T-helper 2 cell treated with Interferon-gamma antibody and Interleukin-4, amounts not matched to agents 100 ng/mL and 5 ng/mL, for 36 hours (primary cell): ENCODE measurements at regions not wholly inside any gene's neighbourhood (a gene's known extent, or its start where the extent isn't known, plus 50 kb on each side); places are given as distances from the start of the nearest gene placed in this dataset.

ENCODE experiments used
- intact Hi-C: fragments of 100-400 bp; cut with micrococcal nuclease; formaldehyde crosslinking; loops from one replicate; pipeline ENCODE4 v1.15.1; 2023

DNA sequence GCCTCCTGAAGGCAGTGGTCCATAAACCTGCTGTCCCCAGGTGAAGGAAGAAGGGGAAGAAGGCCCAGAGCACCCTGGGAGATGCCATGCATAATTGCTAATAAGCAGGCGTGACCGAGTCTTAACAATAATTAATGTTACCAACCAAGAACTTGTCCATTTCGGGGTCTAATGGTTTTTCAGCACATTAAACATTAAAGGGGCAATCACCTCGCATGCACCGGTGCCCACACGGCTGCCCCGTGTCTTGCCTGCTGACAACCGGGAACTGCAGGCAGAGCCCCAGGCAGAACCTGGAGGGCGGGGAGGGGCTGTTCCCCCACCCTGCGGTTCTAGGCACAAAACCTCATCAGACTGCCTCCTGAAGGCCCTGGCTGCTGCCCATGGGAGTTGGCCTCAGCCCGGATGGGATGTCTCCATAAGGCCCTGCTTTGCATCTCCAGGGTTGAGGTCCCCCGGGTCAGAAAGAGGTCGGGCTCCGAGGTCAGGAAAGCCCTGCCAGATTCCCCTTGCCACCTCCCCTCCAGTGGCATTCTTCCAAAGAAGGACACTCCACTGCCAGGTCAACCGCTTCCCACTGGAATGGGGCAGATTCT, 169.0 kb downstream of the BUD13 start:
- intact Hi-C loops: no loop called here

DNA sequence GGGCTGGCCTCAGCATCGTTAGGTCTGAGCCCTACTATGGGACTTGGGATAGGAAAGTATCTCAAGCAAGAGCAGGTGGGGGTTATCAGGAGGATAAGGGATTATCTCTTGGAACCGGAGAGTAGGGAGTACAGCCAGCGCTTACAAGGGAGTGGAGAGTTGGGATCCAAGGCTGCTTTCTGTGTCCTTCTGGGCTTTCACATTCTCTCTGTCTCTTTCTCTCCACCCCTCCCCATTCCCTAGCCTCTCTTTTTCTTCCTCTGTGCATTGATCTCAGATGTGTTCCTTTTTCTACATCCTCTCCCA, 170.2 kb downstream of the BUD13 start:
- intact Hi-C loops: no loop called here

DNA sequence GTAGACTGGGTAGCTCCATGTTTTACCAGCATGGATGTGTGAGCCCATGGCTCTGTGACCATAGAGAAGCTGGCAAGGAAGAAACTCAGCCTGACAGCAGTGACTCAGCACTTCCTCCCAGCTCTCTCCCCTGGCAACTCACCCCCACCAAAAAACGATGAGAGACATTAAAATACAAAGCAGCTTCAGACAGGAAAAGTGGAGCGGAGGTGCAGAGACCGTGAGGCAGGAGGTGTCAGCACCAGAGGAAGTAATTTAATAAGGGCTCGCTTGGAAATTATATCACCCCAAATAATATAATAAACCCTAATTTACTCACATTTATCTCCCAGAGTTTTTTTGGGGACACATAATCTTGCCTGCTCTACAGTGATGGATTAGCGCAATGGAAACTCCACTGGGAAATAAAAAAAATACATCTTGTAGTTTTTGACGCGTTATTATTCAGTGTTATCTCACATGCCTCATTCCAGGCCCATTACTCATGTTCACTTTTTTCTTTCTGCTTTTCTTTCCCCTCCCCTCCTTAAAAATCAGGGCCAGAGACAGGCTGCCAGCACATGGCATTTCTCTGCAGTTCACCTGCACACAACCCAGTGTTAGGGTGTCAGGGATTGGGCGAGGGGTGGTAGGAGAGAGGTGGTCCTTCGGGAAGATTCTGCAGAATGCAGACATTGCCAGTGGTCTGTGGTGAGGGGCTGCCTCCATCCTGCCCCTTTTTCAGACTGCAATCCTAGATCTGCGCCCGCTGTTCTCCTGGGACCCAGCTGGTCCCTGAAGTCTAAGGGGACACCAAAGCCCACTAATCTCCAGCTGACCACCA, 170.8 kb downstream of the BUD13 start:
- intact Hi-C loops: no loop called here

DNA sequence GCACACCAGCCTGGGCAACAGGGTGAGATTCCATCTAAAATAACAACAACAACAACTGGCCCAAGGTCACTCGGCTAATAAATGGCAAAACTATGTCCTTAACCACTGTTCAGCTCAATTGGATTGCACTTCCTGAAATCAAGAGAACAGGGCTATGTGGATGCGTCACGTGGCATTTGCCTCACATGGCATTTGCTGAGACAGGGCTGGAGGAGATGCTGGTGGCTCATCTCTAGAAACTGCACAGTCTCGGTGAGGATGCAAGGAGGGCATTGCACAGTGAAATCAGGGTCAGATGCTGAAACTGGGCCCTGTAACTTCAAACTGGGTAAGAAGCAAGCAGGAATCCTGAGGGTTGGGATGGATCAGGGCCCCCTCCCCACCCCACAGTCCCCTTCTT, 171.9 kb downstream of the BUD13 start:
- intact Hi-C loops: no loop called here

DNA sequence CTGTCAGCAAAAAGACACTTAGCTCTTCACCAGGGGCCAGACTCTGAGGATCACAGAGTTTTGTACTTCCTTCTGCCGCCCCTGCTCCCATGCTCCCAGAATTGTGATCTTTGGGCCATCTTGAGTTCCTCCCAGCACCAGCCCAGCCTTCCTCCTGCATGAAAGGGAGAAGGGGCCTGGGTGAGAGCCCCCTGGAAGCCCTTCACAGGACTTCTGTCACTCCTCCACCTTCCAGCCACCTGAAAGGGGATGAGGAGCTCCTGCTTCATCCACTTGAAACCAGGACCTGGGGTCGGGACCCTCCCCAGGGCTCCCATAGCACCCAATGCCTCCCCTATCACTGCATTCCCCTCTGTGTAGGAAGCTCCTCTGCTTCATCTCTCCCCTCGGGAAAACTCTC, 174.2 kb downstream of the BUD13 start:
- intact Hi-C loops: no loop called here

DNA sequence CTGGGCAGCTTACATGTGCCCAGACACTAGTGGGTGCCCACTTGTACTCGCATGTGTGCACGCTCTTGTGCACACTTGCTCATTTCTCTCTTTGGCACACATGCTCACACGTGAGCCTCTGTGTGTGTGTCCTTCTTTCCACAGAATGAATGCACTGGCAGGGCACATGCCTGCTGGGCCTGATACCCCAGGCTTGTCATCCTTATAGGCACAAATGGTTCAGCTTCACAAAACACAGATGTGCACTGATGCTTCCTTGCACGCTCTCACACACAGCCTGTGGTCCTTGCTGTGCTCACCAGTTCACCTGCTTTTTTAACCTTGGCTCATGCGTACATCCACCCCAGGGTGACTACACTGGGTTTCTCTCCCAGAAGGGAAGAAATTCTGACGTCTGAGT, 174.8 kb downstream of the BUD13 start:
- intact Hi-C loops: no loop called here

DNA sequence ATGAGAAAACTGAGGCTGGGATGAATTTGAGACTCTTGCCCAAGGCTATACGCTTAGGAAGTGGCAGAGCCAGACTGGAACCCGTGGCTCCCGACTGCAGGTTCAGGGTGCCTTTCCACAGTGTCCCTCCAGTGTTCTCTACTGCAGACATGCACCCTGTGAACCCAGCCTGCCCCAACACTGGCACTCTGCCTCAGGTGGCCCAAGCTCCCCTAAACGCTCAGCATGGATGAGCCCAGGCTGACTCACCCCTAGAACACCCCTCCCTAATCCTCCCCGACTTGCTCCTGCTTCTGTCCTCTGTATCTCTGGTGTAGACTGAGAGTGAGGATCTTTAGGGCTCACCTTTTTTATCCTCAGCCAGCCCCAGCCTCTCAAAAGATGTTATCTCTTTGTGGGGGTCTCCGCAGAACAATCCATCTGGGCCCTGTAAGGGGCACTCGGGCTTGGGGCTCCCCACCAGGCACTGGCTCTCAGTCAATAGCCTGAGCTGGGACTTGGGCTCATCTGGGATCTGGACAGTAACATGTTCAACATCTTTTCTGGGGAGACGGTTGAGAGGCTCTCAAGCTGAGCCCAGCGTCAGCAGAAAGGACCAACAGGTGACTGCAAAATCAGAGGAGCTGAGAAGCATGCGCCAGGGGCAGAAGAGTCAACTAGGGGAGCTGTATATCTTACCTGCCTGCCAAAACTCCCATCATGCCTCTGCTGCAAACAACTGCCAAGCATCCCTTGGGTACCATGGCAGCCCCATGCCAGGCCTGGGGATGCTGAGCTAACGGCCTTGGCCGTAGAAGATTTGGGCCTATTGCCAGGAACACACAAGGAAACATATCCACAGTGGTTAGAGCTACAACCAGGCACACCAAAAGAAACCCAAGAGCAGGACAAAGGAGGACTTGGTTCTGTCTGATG, 176.2 kb downstream of the BUD13 start:
- intact Hi-C loops: no loop called here

DNA sequence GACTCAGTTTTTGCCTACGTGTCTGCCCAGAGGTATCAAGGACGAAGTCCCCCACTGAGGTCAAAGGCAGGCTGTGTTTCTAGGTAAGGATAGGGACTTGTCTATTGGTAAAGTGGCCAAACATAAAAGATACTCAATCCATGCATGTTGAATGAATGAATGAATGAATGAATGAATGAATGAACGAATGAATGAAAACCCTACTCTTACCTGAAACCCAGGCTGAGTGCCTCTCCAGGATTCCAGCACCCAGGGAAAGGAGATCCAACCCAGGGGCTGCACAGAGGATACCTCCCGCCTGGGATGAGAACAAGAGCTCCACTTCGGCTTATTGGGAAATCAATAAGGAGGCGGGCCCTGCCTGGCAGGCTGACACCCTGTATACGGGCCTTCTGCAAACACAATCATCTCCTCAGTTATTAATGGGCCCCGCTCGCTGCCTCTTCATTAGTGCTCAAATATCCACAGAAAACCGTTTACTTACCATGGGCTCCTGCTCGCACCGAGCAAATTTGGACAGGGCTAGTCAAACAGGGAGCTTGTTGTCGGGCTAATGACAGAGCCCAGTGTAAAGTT, 177.4 kb downstream of the BUD13 start:
- intact Hi-C loops: no loop called here

DNA sequence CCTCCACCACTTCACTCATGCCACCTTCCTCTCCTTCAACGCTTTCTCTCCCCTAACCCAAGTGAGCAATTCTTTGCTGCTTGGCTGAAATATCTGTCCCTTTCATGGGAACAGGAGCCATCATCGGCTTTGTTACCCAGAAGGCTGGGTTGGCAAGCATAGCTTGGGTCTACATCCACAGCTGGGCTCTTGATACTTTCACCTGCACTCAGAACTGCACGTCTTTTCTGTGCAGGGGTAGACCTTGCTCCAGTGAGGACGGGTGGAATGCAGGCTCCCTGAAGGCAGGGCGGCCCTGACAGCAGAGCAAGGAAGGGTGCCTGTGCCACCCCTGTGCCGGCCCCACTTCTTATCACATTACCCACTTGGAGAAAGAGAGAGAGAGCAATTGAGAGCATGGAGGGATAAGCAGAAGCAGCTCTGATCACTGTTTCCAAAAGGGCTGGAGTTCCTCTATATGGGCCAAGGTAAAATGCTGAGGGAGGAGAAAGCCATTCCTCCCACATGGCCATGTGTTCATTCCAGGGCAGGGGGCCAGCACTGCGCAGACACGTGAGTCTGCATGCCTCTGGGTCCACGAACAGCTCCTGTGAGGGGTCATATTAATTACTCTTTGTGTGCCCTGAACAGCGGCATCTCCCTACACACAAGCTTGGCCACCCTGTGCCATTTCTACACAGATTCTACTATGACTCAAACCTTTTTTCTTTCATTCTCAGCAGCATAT, 181.8 kb downstream of the BUD13 start:
- intact Hi-C loops: no loop called here

DNA sequence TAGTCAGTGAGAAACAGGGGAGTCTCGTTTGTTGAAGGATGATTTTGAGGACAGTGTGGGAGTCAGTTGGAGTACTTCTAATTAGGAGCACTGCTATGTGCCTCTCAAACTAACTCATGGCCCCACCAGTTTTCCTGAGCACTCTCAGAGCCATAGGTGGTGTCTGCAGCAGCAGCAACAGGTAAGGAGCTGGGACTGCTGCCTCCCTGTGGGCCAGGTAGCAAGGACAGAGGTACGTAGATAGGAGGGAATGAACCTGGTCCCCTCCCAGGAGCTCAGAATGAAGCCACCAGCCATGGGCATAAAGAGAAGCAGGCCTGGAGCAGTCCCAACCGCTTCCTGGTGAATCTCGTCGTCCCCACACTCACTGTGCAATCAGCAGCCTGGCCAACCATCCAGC, 183.4 kb downstream of the BUD13 start:
- intact Hi-C loops: no loop called here

DNA sequence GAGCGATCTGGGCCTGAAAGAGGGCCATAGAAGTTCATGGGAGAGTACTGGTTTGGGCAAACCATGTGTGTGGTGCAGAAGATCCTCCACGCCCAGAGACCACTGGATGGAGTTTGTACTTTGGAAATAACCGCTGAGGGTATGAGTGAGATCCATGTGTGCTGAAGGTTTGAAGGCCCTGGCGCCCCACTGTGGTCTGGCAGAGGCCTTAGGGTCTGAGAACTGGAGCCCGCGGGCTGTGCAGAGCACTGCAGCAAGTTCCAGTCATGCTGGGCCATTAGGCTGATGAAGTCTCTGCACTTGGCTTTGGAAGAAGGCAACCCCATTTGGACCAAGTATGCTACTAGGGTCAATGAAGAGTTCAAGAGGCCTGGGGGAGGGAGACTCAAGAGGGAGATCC, 186.4 kb downstream of the BUD13 start:
- intact Hi-C loops: no loop called here

DNA sequence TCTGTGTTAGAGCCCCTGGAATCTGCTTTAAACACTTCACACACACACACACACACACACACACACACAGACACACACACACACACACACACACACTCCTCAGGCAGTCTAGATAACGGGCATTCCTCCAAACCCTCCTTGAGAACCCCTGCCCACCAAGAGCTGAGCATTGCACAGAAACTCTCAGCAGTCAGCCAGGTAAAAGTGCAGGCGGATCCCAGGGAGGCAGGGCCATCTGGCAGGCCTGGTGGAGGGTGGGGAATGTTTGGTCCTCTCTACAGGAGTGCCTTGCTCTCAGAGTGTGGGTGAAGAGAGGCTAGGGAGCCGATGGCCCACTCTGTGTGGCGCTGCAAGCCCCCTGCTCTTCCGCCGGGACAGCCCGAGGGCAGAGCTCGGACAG, 190.2 kb downstream of the BUD13 start:
- intact Hi-C loops: no loop called here

DNA sequence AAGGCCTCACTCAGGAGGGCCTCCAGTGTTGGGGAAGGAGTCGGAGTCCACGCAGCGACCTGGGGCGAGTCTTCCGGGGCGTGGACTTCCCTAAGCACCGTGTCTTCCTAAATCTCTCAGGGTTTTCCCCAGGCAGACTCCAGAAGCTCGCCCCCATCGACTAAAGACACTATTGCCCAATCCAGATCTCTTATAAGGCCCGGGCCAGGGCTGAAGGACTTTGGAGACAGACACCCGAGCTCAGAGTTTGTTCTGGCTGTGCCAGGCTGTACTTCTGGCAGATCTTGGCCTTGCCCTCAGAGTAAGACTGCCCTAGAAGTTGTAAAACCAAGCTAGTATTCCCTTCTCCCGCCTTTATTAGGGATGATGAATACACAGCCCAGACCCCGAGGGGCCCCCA, 191.4 kb downstream of the BUD13 start:
- intact Hi-C loops: no loop called here

DNA sequence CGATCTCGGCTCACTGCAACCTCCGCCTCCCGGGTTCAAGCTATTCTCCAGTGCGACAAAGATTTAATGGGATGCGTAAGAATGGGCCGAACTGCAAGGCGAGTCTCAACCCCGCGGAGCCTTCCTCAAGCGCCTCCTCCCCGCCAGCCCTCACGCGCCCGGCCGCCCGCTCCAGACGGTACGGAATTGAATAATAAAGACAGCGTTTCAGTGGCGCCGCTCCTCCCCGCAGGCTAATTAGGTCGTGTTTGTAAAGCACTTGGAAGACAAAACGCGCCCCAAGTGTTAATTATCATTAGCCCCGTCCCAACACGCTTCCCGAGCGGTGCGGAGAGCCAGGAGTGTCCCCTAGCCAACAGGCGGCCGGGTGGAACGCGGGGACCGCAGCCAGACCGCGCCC, 192.0 kb downstream of the BUD13 start:
- intact Hi-C loops: no loop called here

DNA sequence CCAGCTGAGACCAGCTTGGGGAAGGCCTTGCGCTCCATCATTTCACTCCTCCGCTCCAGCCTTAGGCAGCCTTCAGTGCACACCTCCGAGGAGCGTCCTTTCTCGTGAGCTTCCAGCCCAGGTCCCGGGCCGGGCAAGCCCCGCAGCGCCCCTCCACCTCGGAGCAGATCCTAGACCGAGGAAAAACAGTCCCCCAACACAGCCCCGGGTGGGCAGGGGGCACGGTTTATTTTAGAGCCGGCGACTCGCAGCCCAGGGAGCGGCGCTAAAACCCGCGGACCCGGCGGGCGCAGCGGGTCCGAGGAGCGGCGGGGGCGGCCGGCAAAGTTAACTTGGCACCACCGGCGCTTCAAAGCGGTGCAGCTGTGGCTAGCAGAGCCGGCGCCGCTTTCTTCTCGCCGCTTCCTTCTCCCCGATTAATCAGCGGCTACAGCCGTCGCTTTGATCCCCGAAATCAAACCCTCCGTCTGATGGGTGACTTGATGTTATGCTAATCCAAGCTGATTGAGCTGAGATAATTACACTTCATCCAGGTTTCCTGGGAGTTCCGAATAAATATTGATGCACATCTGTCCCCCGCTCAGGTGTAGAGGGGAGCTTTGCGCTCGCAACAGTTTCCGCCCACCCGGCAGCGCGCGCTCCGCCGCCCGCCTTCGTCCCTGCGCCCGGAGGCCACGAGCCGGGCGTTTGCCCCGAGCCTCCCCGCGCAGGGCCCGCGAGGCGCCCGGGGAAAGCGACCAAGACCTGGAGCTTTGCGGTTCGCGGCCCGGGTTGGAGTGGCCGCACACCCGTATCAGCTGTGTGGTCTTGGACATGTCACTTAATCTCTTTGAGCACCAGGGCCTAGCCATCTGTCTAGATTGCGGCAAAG, 192.7 kb downstream of the BUD13 start:
- intact Hi-C loops: no loop called here

DNA sequence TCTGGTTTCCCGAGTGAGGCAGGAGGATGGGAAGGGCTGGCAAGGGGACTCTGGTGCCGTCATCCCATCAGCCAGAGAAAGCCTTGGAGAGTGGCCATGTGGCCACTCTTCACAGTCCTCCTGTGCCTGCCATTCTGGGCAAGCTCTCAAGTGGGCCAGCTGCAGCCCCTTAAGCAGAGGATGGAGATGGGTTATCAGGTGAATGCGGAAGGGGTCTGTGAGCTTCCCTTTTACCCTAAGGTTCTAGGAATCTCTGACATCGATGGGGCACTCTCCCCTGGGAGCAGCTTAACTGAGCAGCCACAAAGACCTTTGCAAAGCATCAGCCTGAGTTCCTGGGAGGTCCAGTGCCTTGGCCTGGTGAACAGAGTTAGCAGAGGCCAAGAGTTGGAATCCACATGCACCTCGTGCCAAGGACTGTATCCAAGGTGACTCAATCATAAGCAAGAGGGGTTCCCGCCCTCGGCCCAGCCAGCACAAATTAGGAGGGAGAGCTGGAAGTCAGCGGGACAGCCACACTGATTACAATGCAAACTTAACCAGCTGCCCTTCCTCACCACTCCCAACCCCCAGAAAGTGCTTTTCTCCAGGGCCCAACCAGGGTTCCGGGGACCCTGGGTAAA, 193.6 kb downstream of the BUD13 start:
- intact Hi-C loops: no loop called here

DNA sequence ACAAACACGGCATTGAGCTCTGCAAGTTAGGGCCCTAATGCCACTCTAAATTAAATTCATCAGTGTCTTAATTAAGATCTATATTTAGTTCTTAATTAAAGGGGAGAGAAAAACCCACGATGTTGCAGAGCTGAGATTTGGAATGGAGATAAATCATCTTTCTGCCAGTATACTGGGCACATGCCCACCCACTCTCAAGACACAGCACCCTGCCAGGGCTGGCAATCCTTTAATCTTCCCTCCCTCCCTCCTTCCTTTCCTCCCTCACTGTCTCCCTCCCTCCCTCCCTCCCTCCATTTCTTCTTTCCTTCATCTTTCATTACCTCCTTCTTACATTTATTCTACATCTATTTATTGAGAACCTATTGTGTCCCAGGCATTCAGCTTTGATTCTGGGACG, 194.8 kb downstream of the BUD13 start:
- intact Hi-C loops: no loop called here

DNA sequence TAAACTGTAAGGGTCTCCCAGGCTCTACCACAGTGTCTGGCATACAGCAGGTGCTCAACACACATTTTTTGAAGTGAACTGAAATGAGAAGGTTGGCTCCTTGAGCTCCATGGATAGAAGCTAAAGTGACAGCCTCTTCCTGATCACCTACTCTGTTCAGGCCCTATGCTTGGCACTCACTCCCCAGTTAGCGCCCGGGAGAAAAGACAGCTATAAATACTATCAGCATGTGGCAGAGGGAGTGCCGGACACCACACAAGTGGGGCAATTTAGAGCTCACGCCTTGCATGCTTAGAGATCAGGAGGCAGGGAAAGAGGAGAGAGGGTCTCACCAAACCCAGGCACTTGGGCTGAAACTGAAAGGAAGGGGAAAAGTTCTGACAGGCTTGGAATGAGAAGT, 195.5 kb downstream of the BUD13 start:
- intact Hi-C loops: no loop called here

DNA sequence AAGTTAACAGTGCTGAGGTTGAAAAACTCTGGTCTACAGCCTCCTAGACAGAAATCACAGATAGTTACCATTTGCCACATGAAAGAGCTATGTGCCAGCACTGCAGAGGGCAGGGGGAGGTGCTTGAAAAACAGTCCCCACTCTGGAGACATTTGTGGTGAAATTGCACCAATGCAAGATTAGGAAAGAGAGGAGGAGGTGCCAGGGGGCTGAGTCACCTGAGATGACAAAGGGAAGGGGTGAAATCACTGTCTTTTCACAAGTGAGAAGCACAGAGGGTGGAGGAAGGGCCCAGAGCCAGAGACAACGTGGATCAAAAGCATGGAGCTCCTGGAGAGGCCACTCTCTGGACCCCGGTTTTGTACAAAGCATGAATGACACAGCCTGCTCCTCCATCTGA, 196.3 kb downstream of the BUD13 start:
- intact Hi-C loops: no loop called here

DNA sequence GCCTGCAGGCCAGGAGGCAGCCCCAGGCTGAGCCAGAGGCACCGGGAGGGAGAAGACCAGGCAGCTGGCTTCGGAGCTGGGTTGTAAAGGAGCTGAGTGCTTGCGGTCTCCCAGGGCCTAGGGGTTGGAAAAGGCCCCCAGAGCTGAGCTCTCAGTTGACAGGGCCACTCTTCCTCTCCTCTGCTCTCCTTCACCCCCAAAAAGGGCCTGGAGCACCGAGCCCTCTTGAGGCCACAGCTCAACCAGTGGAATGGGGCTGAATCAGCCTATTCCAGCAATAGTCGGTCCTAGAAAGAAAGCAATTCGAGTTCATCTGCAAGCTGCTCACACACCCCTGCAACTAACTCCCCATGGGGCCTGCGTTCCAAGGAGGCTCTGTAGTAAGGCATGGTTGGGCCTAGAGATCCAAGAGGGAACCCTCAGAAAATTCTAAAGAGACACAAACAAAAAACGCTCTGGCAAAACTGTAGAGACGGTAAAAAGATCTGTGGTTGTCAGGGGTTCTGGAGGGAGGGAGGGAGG, 205.0 kb downstream of the BUD13 start:
- intact Hi-C loops: no loop called here
